Psoas muscle (tissue), 7 donors: ENCODE measurements at regions not wholly inside any gene's neighbourhood (a gene's known extent, or its start where the extent isn't known, plus 50 kb on each side); places are given as distances from the start of the nearest gene placed in this dataset.

Experiments
- ATAC-seq, 4 donors: fragments of 200-7000 bp; cut with Tn5 transposase; one replicate each; pipeline ENCODE4 v1.9.1; 2020; ENCODE audit warnings: moderate library complexity in 3 of 4, mild to moderate bottlenecking in 2 of 4
- DNase-seq, 2 donors: peaks; one replicate each; pipeline ENCODE4 v3.0.0-alpha.2; 2020
- H3K27ac ChIP-seq: fragments of 200-600 bp; one replicate; pipeline ENCODE4 v1.8.0; 2022
- H3K27me3 ChIP-seq, 3 donors: fragments of 200-600 bp in 1 of 3; one replicate each; pipeline versions ENCODE4 v1.6.1 to v1.8.0; 2013 to 2022; ENCODE audit warnings: low read length in 2 of 3, mild to moderate bottlenecking in 2 of 3, moderate library complexity in 1 of 3; ENCODE audit not compliant: insufficient read depth in 3 of 3
- H3K36me3 ChIP-seq, 2 donors: fragments of 200-600 bp in 1 of 2; one replicate each; pipeline versions ENCODE4 v1.6.1 to v1.8.0; 2013 to 2022; ENCODE audit warnings: low read depth in 1 of 2, mild to moderate bottlenecking in 1 of 2, moderate library complexity in 1 of 2; ENCODE audit not compliant: insufficient read depth in 1 of 2
- H3K4me1 ChIP-seq: fragments of 200-600 bp; one replicate; pipeline ENCODE4 v1.8.0; 2022
- H3K4me3 ChIP-seq: fragments of 200-600 bp; one replicate; pipeline ENCODE4 v1.8.0; 2022; ENCODE audit warnings: mild to moderate bottlenecking
- H3K9me3 ChIP-seq: fragments of 200-600 bp; one replicate; pipeline ENCODE4 v1.8.0; 2022
- CTCF ChIP-seq: fragments of 200-600 bp; IDR thresholded peaks from one replicate; pipeline ENCODE4 v1.8.0; 2022; ENCODE audit warnings: antibody characterized with exemption
- WGBS, 3 donors: extraction: QIAGEN DNeasy Blood & Tissue Kit; methylation state at CpG; one replicate each; pipeline versions ENCODE4 v1.1.6 to v1.1.7; 2013; 5-methylcytosine and 5-hydroxymethylcytosine counted together
- intact Hi-C, 2 donors: fragments of 100-400 bp; cut with DNase I; formaldehyde crosslinking; loops; one replicate each; pipeline versions ENCODE4 v1.11.0 to v1.14.2; 2022
- donor health status: healthy with polysubstance abuse.
- donor health status: DM: no; HTN: no; CAD: no; lungs with moderate emphysema.
- donor health status: Bipolar disorder and iron deficiency.
- donor health status: healthy.
- donor health status: DM: yes; HTN: yes; CAD: no.
- donor health status: DM: no; HTN: no; CAD: no.
- donor health status: DM: yes; HTN: yes; CAD: no.

- intact Hi-C loops: no loop called here
- Histone ChIP-seq H3K36me3 (no peaks in the 10 kb centered on the region), H3K4me3 (no peak overlapping the region), H3K27ac (no peak overlapping the region), H3K9me3 (peaks cover 2% of the 10 kb centered on the region), H3K4me1 (no peaks in the 10 kb centered on the region), H3K27me3 (peaks cover 0 to 4% (median 0%) of the 10 kb centered on the region in 3 donors)
- TF ChIP-seq CTCF: no peak
- no peak for ATAC-seq
- DNase-seq: no peak
- WGBS, 3 donors: 70 to 86% (median 71%) methylated on average over 4 of the region's 4 CpGs
Measured at GRCh38 chr3:13766128-13766527, 113.7 kb downstream of the WNT7A start.

- WGBS, 3 donors: 57 to 64% (median 61%) methylated on average over 9 of the region's 9 CpGs
- no peak for DNase-seq
- Histone ChIP-seq H3K36me3 (no peaks in the 10 kb centered on the region), H3K4me1 (no peaks in the 10 kb centered on the region), H3K27ac (no peak overlapping the region), H3K4me3 (no peak overlapping the region), H3K9me3 (peaks cover 2% of the 10 kb centered on the region), H3K27me3 (peaks cover 0 to 4% (median 0%) of the 10 kb centered on the region in 3 donors)
- no peak for TF ChIP-seq CTCF
- intact Hi-C loops: no loop called here
- no peak for ATAC-seq
Measured at GRCh38 chr3:13764161-13764560, 115.7 kb downstream of the WNT7A start.

GRCh38 chr3:13762906-13763305 is 117.0 kb downstream of the WNT7A start:
- Histone ChIP-seq H3K9me3 (peaks cover 2% of the 10 kb centered on the region), H3K27ac (no peak overlapping the region), H3K4me3 (no peak overlapping the region), H3K36me3 (no peaks in the 10 kb centered on the region), H3K4me1 (no peaks in the 10 kb centered on the region), H3K27me3 (peaks cover 0 to 4% (median 0%) of the 10 kb centered on the region in 3 donors)
- intact Hi-C loops: no loop called here
- ATAC-seq (no peak), DNase-seq (no peak)
- 62 to 70% (median 67%) methylated on average over 7 of the region's 7 CpGs for WGBS, 3 donors
- no peak for TF ChIP-seq CTCF

- intact Hi-C loops: no loop called here
- DNase-seq (no peak), ATAC-seq (no peak)
- 79 to 95% (median 84%) methylated on average over 1 of the region's 1 CpG for whole genome bisulfite sequencing, 3 donors
- H3K27me3 ChIP-seq: peaks cover 0 to 10% (median 0%) of the 10 kb centered on the region in 3 donors
- H3K9me3 ChIP-seq: peaks cover 2% of the 10 kb centered on the region
- no peak overlapping the region for H3K4me3 ChIP-seq
- no peaks in the 10 kb centered on the region for H3K36me3 ChIP-seq
- H3K4me1 ChIP-seq: no peaks in the 10 kb centered on the region
- no peak overlapping the region for H3K27ac ChIP-seq
- no peak for TF ChIP-seq CTCF
Measured at GRCh38 chr3:13750731-13751130, 129.1 kb downstream of the WNT7A start.

GRCh38 chr3:13750215-13750614 is 129.7 kb downstream of the WNT7A start:
- DNase-seq: no peak

More at GRCh38 chr3:13750215-13750614, 129.7 kb downstream of the WNT7A start:
- H3K27ac ChIP-seq: no peak overlapping the region
- no peak for TF ChIP-seq CTCF
- H3K4me3 ChIP-seq: no peak overlapping the region
- no peaks in the 10 kb centered on the region for H3K9me3 ChIP-seq
- ATAC-seq: no peak
- WGBS, 3 donors: 93% methylated on average over 5 of the region's 5 CpGs
- intact Hi-C loops: no loop called here
- no peaks in the 10 kb centered on the region for H3K4me1 ChIP-seq
- H3K36me3 ChIP-seq: no peaks in the 10 kb centered on the region
- H3K27me3 ChIP-seq: peaks cover 0 to 10% (median 0%) of the 10 kb centered on the region in 3 donors
